ENCODE measurements at regions not wholly inside any gene's neighbourhood (a gene's known extent, or its start where the extent isn't known, plus 50 kb on each side); places are given as distances from the start of the nearest gene placed in this dataset.

DNA sequence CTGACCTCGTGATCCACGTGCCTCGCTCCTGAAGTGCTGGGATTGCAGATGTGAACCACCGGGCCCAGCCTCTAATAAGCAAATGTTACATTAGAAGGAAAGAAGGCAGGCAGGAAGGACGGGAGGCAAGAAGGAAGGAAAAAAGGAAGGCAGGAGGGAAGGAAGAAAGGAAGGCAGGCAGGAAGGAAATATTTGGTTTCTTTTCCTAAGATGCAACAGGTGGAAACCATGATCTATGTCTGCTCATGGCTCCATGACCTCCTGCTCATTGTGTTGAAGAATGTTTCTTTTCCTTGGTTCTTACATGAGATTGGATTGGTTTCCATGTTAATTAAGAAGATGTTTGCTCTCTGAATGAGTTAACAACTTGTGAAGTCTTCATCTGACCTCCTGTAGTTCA is 91.8 kb upstream of the SNX9 start:
- no peaks in the 10 kb centered on the region for H3K36me3 ChIP-seq (ENCODE audit: control insufficient read depth in 2 of 4, insufficient read depth in 4 of 4, low read length in 3 of 4)
- no peaks in the 10 kb centered on the region; a peak in 1 of 7 replicates for H3K4me1 ChIP-seq (replicated peaks in 1 of 4; ENCODE audit: control insufficient read depth in 3 of 4, insufficient read depth in 4 of 4, low read length in 3 of 4)
- H2AFZ ChIP-seq (ENCODE audit: low read length), result no peak overlapping the region
- H2AK5ac ChIP-seq (ENCODE audit: low read depth, low read length), result no peak overlapping the region
- no peaks in the 10 kb centered on the region for H3K27me3 ChIP-seq (replicated peaks in 1 of 4; ENCODE audit: control insufficient read depth in 3 of 4, extremely low read depth in 1 of 4, insufficient read depth in 3 of 4, low read length in 3 of 4)
- H2BK20ac ChIP-seq (ENCODE audit: low read length), result no peak overlapping the region
- H4K91ac ChIP-seq (replicated peaks; ENCODE audit: insufficient read length, low read length), result no peak overlapping the region
- no peak for DNase-seq (ENCODE audit: low read depth in 1 of 2, low spot score in 2 of 2)
- H3K4me2 ChIP-seq (ENCODE audit: insufficient read depth in 1 of 2, low read depth in 2 of 2, low read length in 2 of 2), result no peak overlapping the region
- H4K20me1 ChIP-seq (replicated peaks in 1 of 2; ENCODE audit: control insufficient read depth in 1 of 2, insufficient read depth in 2 of 2, low read length in 2 of 2), result no peaks in the 10 kb centered on the region
- no peak overlapping the region for H3K14ac ChIP-seq (ENCODE audit: insufficient read length)
- no peak overlapping the region for H4K5ac ChIP-seq (ENCODE audit: insufficient read length, low read depth, low read length)
- TF ChIP-seq CBX5 (IDR thresholded peaks at IDR 0.05; ENCODE audit: low read depth, low read length) (no peak), GABPA (IDR thresholded peaks at IDR 0.05; ENCODE audit: borderline replicate concordance, insufficient read depth, low read length) (no peak), YY1 (IDR thresholded peaks at IDR 0.05; ENCODE audit: low read depth, low read length) (no peak), NRF1 (IDR thresholded peaks at IDR 0.05; ENCODE audit: low read depth, low read length) (no peak), RFX5 (IDR thresholded peaks at IDR 0.05; ENCODE audit: borderline replicate concordance, low read depth, low read length) (no peak), FOSL1 (IDR thresholded peaks at IDR 0.05; ENCODE audit: insufficient read depth, low read depth, low read length) (no peak), POU5F1 (IDR thresholded peaks at IDR 0.05; ENCODE audit: low read depth, low read length) (no peak), EP300 (IDR thresholded peaks at IDR 0.05; ENCODE audit: borderline replicate concordance in 1 of 2, low read depth in 2 of 2, low read length in 2 of 2) (no peak), TAF1 (IDR thresholded peaks at IDR 0.05; ENCODE audit: low read depth, low read length) (no peak), PHF8 (conservative IDR thresholded peaks at IDR 0.05; ENCODE audit: low read depth, low read length) (no peak), TAF7 (optimal IDR thresholded peaks at IDR 0.05; ENCODE audit: borderline replicate concordance, low read depth, low read length) (no peak), CHD2 (IDR thresholded peaks at IDR 0.05; ENCODE audit: low read length) (no peak)
- no peaks in the 10 kb centered on the region for H3K79me1 ChIP-seq (ENCODE audit: low read depth, low read length)
- no peaks in the 10 kb centered on the region for H3K9me3 ChIP-seq (ENCODE audit: insufficient read depth in 2 of 2, low read depth in 1 of 2, low read length in 1 of 2)
- H3K27ac ChIP-seq (ENCODE audit: low read depth, low read length), result no peak overlapping the region
- H2BK12ac ChIP-seq (ENCODE audit: low read depth, low read length), result no peak overlapping the region
- no peak overlapping the region for H4K8ac ChIP-seq (ENCODE audit: extremely low read depth, insufficient read depth, low read length)
- 100% methylated on average over 5 of the region's 5 CpGs; no CpG with 5 or more reads in 1 of the 2 experiments for WGBS, 2 experiments (ENCODE audit: extremely low coverage in 1 of 2, insufficient coverage in 1 of 2, insufficient read length in 1 of 2, insufficient replicate concordance in 2 of 2, low coverage in 1 of 2, low lambda C conversion rate in 2 of 2, missing lambda C conversion rate in 1 of 2)
- no peaks in the 10 kb centered on the region for H3K79me2 ChIP-seq (ENCODE audit: control insufficient read depth in 1 of 2, insufficient read depth in 2 of 2, low read length in 2 of 2)
- POLR2A ChIA-PET (ENCODE audit: partially characterized antibody), result no interaction called here
- no peaks in the 10 kb centered on the region for H3K23me2 ChIP-seq (ENCODE audit: low read depth, low read length)
- CTCF ChIA-PET (ENCODE audit: partially characterized antibody), result interaction anchor here (0.7 to 2.1 kb wide), 2 partner anchors 39 to 168 kb away, joined by 4 read pairs; no protein-coding TSS in a partner anchor
- no peak overlapping the region for H2BK15ac ChIP-seq (ENCODE audit: low read length)
- no peak for FAIRE-seq
- H2BK5ac ChIP-seq (ENCODE audit: low read depth, low read length), result no peak overlapping the region
- H3K56ac ChIP-seq (replicated peaks; ENCODE audit: insufficient read length, low read depth, low read length), result no peak overlapping the region
- no peak overlapping the region for H3K4me3 ChIP-seq (ENCODE audit: extremely low read depth in 1 of 4, insufficient read depth in 2 of 4, low read depth in 3 of 4, low read length in 4 of 4)
- H3K23ac ChIP-seq (ENCODE audit: insufficient read length), result no peak overlapping the region
- no peak overlapping the region for H2BK120ac ChIP-seq (replicated peaks; ENCODE audit: low read depth, low read length)
- H3K4ac ChIP-seq (replicated peaks; ENCODE audit: insufficient read length, low read depth, low read length), result no peak overlapping the region
- no peak overlapping the region for H3K18ac ChIP-seq (ENCODE audit: extremely low read depth, low read length)
- no peak overlapping the region for H3K9ac ChIP-seq (replicated peaks in 1 of 4; ENCODE audit: extremely low read depth in 1 of 4, low read depth in 3 of 4, low read length in 3 of 4)
